ENCODE measurements at regions not wholly inside any gene's neighbourhood (a gene's known extent, or its start where the extent isn't known, plus 50 kb on each side); places are given as distances from the start of the nearest gene placed in this dataset.

- TF ChIP-seq POLR2A (IDR thresholded peaks at IDR 0.05; ENCODE audit: low read depth, low read length) (no peak), NR2C1 (IDR thresholded peaks at IDR 0.05) (no peak), EP300 (IDR thresholded peaks at IDR 0.05; ENCODE audit: borderline replicate concordance in 1 of 2, control insufficient read depth in 1 of 2, low read depth in 2 of 2, low read length in 2 of 2) (no peak), ZNF274 (IDR thresholded peaks at IDR 0.05; ENCODE audit: insufficient read depth, insufficient read length) (no peak), ATF3 (IDR thresholded peaks at IDR 0.05; ENCODE audit: borderline replicate concordance, extremely low read depth, low read depth, low read length) (no peak), JUND (IDR thresholded peaks at IDR 0.05; ENCODE audit: low read depth, low read length) (no peak), HDAC2 (IDR thresholded peaks at IDR 0.05) (no peak), TCF12 (IDR thresholded peaks at IDR 0.05; ENCODE audit: low read depth, low read length) (no peak), CHD4 (IDR thresholded peaks at IDR 0.05) (no peak), CHD2 (IDR thresholded peaks at IDR 0.05; ENCODE audit: borderline replicate concordance, low read depth, low read length) (no peak), TCF3 (IDR thresholded peaks at IDR 0.05; ENCODE audit: borderline replicate concordance, insufficient read depth, low read depth, low read length) (no peak)
- TF ChIP-seq, protein P1, sequence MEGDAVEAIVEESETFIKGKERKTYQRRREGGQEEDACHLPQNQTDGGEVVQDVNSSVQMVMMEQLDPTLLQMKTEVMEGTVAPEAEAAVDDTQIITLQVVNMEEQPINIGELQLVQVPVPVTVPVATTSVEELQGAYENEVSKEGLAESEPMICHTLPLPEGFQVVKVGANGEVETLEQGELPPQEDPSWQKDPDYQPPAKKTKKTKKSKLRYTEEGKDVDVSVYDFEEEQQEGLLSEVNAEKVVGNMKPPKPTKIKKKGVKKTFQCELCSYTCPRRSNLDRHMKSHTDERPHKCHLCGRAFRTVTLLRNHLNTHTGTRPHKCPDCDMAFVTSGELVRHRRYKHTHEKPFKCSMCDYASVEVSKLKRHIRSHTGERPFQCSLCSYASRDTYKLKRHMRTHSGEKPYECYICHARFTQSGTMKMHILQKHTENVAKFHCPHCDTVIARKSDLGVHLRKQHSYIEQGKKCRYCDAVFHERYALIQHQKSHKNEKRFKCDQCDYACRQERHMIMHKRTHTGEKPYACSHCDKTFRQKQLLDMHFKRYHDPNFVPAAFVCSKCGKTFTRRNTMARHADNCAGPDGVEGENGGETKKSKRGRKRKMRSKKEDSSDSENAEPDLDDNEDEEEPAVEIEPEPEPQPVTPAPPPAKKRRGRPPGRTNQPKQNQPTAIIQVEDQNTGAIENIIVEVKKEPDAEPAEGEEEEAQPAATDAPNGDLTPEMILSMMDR (IDR thresholded peaks at IDR 0.05 in 2 of 3, conservative IDR thresholded peaks at IDR 0.05 in 1 of 3; ENCODE audit: control insufficient read depth in 2 of 3, extremely low read depth in 1 of 3, insufficient read depth in 1 of 3, low read depth in 3 of 3, low read length in 3 of 3): no peak
These were observed 203.2 kb upstream of the ADAMTS9 start for GRCh38 chr3:64891021-64891420.

Measured in GM12878 (cell line).